ENCODE measurements at regions not wholly inside any gene's neighbourhood (a gene's known extent, or its start where the extent isn't known, plus 50 kb on each side); places are given as distances from the start of the nearest gene placed in this dataset.

DNA sequence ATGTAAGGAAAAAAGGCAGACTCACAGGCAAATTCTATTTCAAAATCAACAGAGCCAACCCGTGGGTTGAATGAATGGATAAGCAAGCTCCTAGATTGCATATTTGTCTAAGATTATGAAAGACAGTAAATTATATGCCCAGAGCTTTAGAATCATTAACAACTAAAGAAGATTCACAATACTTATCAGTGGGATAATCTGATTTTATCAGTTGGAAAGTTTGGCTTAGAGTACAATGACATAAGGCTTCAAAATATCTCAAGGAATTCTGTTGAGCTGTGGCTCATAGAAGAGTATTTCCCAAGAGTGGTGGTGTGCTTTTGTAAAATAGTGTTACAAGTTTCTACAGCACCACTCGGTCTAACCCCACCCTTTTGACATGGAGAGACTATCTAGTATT lies 85.5 kb downstream of the ADAMTS1 start:
- DNase-seq (ENCODE audit: extremely low read depth, insufficient read length): no peak
- no peaks in the 10 kb centered on the region for H3K27me3 ChIP-seq (replicated peaks; ENCODE audit: control insufficient read depth, insufficient read depth, low read length)
- TF ChIP-seq CTCF (IDR thresholded peaks at IDR 0.05; ENCODE audit: insufficient read depth, low read length, poor library complexity, severe bottlenecking): no peak
- no peak overlapping the region for H3K4me3 ChIP-seq (replicated peaks; ENCODE audit: low read depth, low read length)
- no peaks in the 10 kb centered on the region for H3K36me3 ChIP-seq (ENCODE audit: control insufficient read depth, insufficient read depth, low read length)

GRCh38 chr21:26758083-26758880 lies 86.9 kb downstream of the ADAMTS1 start:
- no peaks in the 10 kb centered on the region for H3K36me3 ChIP-seq (ENCODE audit: control insufficient read depth, insufficient read depth, low read length)
- no peak for TF ChIP-seq CTCF (IDR thresholded peaks at IDR 0.05; ENCODE audit: insufficient read depth, low read length, poor library complexity, severe bottlenecking)
- H3K27me3 ChIP-seq (replicated peaks; ENCODE audit: control insufficient read depth, insufficient read depth, low read length): no peaks in the 10 kb centered on the region
- H3K4me3 ChIP-seq (replicated peaks; ENCODE audit: low read depth, low read length): no peak overlapping the region
- no peak for DNase-seq (ENCODE audit: extremely low read depth, insufficient read length)

GRCh38 chr21:26756491-26757159 lies 88.6 kb downstream of the ADAMTS1 start:
- Histone ChIP-seq H3K36me3 (ENCODE audit: control insufficient read depth, insufficient read depth, low read length) (no peaks in the 10 kb centered on the region), H3K4me3 (replicated peaks; ENCODE audit: low read depth, low read length) (no peak overlapping the region), H3K27me3 (replicated peaks; ENCODE audit: control insufficient read depth, insufficient read depth, low read length) (no peaks in the 10 kb centered on the region)
- TF ChIP-seq CTCF (IDR thresholded peaks at IDR 0.05; ENCODE audit: insufficient read depth, low read length, poor library complexity, severe bottlenecking): no peak
- DNase-seq (ENCODE audit: extremely low read depth, insufficient read length): no peak

GRCh38 chr21:26754853-26755252 lies 90.4 kb downstream of the ADAMTS1 start:
- Histone ChIP-seq H3K36me3 (ENCODE audit: control insufficient read depth, insufficient read depth, low read length) (no peaks in the 10 kb centered on the region), H3K27me3 (replicated peaks; ENCODE audit: control insufficient read depth, insufficient read depth, low read length) (no peaks in the 10 kb centered on the region), H3K4me3 (replicated peaks; ENCODE audit: low read depth, low read length) (no peak overlapping the region)
- no peak for TF ChIP-seq CTCF (IDR thresholded peaks at IDR 0.05; ENCODE audit: insufficient read depth, low read length, poor library complexity, severe bottlenecking)
- DNase-seq (ENCODE audit: extremely low read depth, insufficient read length): no peak

GRCh38 chr21:26753822-26754221 lies 91.4 kb downstream of the ADAMTS1 start:
- no peak for TF ChIP-seq CTCF (IDR thresholded peaks at IDR 0.05; ENCODE audit: insufficient read depth, low read length, poor library complexity, severe bottlenecking)
- DNase-seq (ENCODE audit: extremely low read depth, insufficient read length): no peak
- Histone ChIP-seq H3K4me3 (replicated peaks; ENCODE audit: low read depth, low read length) (no peak overlapping the region), H3K27me3 (replicated peaks; ENCODE audit: control insufficient read depth, insufficient read depth, low read length) (no peaks in the 10 kb centered on the region), H3K36me3 (ENCODE audit: control insufficient read depth, insufficient read depth, low read length) (no peaks in the 10 kb centered on the region)
